Peyer's patch (tissue), 4 donors: ENCODE measurements at regions not wholly inside any gene's neighbourhood (a gene's known extent, or its start where the extent isn't known, plus 50 kb on each side); places are given as distances from the start of the nearest gene placed in this dataset.

Source experiments
- DNase-seq, 3 donors: peaks; one replicate each; pipeline ENCODE4 v3.0.0-alpha.2; 2017 to 2019
- H3K27ac ChIP-seq, 4 donors: fragments of 200-600 bp; sonication (generic); one replicate each; pipeline ENCODE4 v1.5.1; 2016 to 2019
- H3K27me3 ChIP-seq, 2 donors: fragments of 200-600 bp; sonication (generic); one replicate each; pipeline ENCODE4 v1.5.1; 2019
- H3K36me3 ChIP-seq, 3 donors: fragments of 200-600 bp; sonication (generic); one replicate each; pipeline ENCODE4 v1.5.1; 2016 to 2019
- H3K4me1 ChIP-seq, 4 donors: fragments of 200-600 bp; sonication (generic); one replicate each; pipeline ENCODE4 v1.5.1; 2016 to 2019
- H3K4me3 ChIP-seq, 4 donors: fragments of 200-600 bp; sonication (generic); 1 replicate in 3 of 4; 2 replicates in 1 of 4; pipeline ENCODE4 v1.5.1; 2016 to 2019; ENCODE audit warnings: mild to moderate bottlenecking in 1 of 4
- H3K9me3 ChIP-seq, 4 donors: fragments of 200-600 bp; sonication (generic); one replicate each; pipeline ENCODE4 v1.5.1; 2016 to 2019; ENCODE audit warnings: mild to moderate bottlenecking in 1 of 4
- POLR2A ChIP-seq, 2 donors: fragments of 450-650 bp; IDR thresholded peaks; one replicate each; pipeline ENCODE4 v1.5.1; 2017; ENCODE audit warnings: antibody characterized with exemption in 2 of 2, mild to moderate bottlenecking in 2 of 2, moderate library complexity in 2 of 2
- TF ChIP-seq, protein P1 (sequence below), 6 experiments: fragments of 450-650 bp in 4 of 6; fragments of 200-600 bp in 2 of 6; sonication (generic) in 1 of 6; IDR thresholded peaks; one replicate each; pipeline ENCODE4 v1.5.1; 2017 to 2019; ENCODE audit warnings: antibody characterized with exemption in 6 of 6, mild to moderate bottlenecking in 3 of 6, moderate library complexity in 1 of 6

DNA sequence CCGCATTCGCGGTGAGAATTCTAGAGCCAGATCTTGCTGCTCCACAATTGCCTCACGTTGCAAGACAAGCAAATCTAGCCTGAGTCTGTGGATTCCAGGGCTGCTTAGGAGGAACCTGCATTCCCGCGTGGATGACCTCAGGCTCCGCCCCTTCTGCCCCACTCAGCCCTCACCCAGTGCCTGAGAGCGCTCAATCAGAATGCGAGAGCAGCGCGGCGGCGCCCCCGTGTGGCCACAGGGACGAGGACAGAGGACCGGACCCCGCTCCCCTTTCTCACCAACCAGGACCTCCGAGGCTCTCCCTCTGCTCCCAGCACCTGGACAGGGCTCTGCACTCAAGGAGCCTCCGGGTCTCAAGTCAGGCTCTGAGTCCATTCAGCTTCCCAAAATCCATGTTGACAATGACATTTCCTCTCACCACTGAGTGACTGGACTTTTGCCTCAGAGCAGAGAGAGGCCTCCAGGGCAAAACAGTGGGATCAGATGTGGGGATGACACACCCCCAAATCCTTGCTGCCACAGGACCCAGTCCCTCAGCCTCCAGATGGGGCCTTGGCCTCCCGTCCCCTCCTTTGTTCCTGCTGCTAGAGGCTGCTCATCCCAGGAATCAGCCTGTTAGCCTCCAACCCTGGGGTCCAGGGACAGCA, 52.0 kb downstream of the RPP21 start:
- H3K27me3 ChIP-seq: no peaks in the 10 kb centered on the region
- no peaks in the 10 kb centered on the region for H3K36me3 ChIP-seq
- TF ChIP-seq POLR2A (IDR thresholded peaks at IDR 0.05): no peak
- TF ChIP-seq, protein P1, sequence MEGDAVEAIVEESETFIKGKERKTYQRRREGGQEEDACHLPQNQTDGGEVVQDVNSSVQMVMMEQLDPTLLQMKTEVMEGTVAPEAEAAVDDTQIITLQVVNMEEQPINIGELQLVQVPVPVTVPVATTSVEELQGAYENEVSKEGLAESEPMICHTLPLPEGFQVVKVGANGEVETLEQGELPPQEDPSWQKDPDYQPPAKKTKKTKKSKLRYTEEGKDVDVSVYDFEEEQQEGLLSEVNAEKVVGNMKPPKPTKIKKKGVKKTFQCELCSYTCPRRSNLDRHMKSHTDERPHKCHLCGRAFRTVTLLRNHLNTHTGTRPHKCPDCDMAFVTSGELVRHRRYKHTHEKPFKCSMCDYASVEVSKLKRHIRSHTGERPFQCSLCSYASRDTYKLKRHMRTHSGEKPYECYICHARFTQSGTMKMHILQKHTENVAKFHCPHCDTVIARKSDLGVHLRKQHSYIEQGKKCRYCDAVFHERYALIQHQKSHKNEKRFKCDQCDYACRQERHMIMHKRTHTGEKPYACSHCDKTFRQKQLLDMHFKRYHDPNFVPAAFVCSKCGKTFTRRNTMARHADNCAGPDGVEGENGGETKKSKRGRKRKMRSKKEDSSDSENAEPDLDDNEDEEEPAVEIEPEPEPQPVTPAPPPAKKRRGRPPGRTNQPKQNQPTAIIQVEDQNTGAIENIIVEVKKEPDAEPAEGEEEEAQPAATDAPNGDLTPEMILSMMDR (IDR thresholded peaks at IDR 0.05): peak; percentile 47 to 88 (median 83)
- peaks cover 0 to 4% (median 0%) of the 10 kb centered on the region in 4 donors for H3K4me1 ChIP-seq
- H3K4me3 ChIP-seq: no peak overlapping the region
- peak; percentile 76 to 93 (median 88) for DNase-seq
- H3K27ac ChIP-seq: no peak overlapping the region
- no peaks in the 10 kb centered on the region for H3K9me3 ChIP-seq

DNA sequence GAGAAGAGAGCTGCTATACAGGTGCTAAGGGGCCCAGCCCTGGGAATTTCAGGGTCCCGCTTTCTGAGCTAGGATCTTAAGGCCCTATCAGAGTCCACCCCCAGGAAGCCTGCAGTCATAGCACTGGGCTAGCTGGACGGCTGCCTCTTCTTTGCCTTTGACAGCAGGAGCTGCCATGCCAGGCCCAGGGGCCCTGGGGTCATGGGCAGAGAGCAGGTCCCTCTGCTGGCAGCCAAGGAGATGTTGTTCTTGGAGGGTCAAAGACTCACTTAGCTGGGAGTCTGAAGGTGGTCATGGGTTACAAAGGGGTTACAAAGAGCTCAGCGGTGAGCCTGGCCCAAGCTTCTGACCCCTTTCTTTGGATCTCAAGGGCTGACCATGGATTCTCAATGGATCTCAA, 52.7 kb downstream of the RPP21 start:
- H3K4me1 ChIP-seq: peaks cover 0 to 4% (median 0%) of the 10 kb centered on the region in 4 donors
- H3K27me3 ChIP-seq: no peaks in the 10 kb centered on the region
- no peak for DNase-seq
- H3K9me3 ChIP-seq: no peaks in the 10 kb centered on the region
- no peak overlapping the region for H3K4me3 ChIP-seq
- TF ChIP-seq POLR2A (IDR thresholded peaks at IDR 0.05): no peak
- TF ChIP-seq, protein P1 (IDR thresholded peaks at IDR 0.05): no peak
- H3K36me3 ChIP-seq: no peaks in the 10 kb centered on the region
- no peak overlapping the region for H3K27ac ChIP-seq

DNA sequence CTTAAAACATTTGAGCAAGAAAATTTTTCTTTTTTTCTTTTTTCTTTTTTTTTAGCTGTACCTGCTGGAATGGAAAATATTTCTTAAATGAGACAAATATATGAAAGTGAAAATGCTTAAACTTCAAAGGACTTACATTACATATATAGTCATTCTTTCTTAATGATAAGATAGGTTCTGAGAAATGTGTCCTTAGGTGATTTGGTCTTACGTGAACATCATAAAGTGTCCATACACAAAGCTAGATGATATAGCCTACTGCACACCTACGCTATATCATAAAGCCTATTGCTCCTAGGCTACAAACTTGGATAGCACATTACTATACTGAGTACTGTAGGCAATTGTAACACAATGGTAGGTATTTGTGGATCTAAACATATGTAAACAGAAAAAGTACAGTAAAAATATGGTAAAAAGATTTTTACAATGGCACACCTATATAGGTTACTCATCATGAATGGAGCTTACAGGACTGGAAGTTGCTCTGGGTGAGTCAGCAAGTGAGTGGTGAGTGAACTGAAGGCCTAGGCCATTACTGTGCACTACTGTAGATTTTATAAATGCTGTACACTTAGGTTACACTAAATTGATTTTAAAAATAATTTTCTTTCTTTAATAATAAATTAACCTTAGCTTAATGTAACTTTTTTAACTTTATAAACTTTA, 54.6 kb downstream of the RPP21 start:
- H3K36me3 ChIP-seq: no peaks in the 10 kb centered on the region
- DNase-seq: no peak
- peaks cover 0 to 4% (median 0%) of the 10 kb centered on the region in 4 donors for H3K4me1 ChIP-seq
- no peak overlapping the region for H3K27ac ChIP-seq
- no peaks in the 10 kb centered on the region for H3K9me3 ChIP-seq
- no peak overlapping the region for H3K4me3 ChIP-seq
- TF ChIP-seq, protein P1 (IDR thresholded peaks at IDR 0.05): no peak
- no peak for TF ChIP-seq POLR2A (IDR thresholded peaks at IDR 0.05)
- no peaks in the 10 kb centered on the region for H3K27me3 ChIP-seq

DNA sequence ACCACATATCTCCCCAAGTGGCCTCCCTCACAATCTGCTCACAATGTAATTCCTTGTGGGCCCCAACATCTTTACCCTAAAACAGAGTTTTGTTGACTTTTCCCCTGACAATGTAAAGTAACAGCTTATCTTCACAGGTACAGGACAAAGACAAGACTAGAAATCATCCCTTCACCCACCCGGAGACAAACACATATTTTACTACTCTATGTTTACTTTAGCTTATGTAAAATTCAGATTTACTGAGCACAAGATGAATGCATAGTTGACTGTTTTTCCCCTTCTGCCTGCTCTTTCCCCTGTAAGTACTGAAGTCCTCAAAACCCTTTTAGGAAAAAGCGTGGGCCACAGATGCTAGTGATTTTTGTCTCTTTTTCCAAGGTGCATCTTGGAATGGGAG, 61.0 kb downstream of the RPP21 start:
- Histone ChIP-seq H3K27ac (no peak overlapping the region), H3K27me3 (no peaks in the 10 kb centered on the region), H3K4me1 (no peaks in the 10 kb centered on the region), H3K36me3 (no peaks in the 10 kb centered on the region), H3K4me3 (no peak overlapping the region), H3K9me3 (peaks cover 0 to 6% (median 0%) of the 10 kb centered on the region in 4 donors)
- no peak for TF ChIP-seq POLR2A (IDR thresholded peaks at IDR 0.05)
- TF ChIP-seq, protein P1 (IDR thresholded peaks at IDR 0.05): no peak
- no peak for DNase-seq

DNA sequence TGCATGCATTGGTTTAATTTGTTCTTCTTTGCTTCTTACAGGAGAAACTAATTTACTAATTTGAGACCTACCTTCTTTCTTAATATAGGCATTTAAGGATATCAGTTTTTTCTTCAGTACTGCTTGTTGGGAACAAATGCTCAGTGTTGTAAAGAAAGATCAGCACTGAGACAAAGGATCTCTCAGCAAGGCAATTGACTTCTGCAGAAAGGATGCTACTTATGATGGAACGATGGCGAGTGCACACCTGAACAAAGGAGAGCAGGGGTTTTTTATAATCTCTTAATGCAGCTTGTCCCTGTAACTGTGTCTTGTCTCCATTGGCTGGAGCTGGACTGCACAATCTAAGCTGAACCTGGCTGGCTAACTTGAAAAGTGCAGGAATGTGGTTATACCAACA, 64.2 kb downstream of the RPP21 start:
- no peak for DNase-seq
- no peak for TF ChIP-seq POLR2A (IDR thresholded peaks at IDR 0.05)
- TF ChIP-seq, protein P1 (IDR thresholded peaks at IDR 0.05): no peak
- no peaks in the 10 kb centered on the region for H3K36me3 ChIP-seq
- no peak overlapping the region for H3K4me3 ChIP-seq
- no peaks in the 10 kb centered on the region for H3K27me3 ChIP-seq
- H3K27ac ChIP-seq: no peak overlapping the region
- H3K9me3 ChIP-seq: peaks cover 0 to 6% (median 0%) of the 10 kb centered on the region in 4 donors
- no peaks in the 10 kb centered on the region for H3K4me1 ChIP-seq
